ENCODE measurements at regions not wholly inside any gene's neighbourhood (a gene's known extent, or its start where the extent isn't known, plus 50 kb on each side); places are given as distances from the start of the nearest gene placed in this dataset.

DNA sequence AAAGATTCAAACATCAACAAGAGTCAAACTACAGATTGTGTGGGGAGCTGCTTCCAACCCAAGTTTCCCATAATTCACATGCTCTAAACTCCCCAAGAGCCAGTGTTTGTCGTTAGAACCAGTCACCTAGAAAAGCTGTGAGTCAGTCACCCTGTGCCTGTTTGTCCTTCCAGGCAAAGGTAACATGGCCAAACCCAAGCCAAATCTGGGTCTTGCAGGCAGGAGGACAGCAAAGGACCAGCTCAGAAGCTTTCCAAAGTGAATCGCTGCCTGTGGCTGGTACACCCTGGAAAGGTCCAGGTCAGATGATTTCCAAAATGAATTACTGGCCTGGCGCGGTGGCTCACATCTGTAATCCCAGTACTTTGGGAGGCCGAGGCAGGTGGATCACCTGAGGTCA is 251.5 kb downstream of the FAM43A start:
- TF ChIP-seq, protein P1, sequence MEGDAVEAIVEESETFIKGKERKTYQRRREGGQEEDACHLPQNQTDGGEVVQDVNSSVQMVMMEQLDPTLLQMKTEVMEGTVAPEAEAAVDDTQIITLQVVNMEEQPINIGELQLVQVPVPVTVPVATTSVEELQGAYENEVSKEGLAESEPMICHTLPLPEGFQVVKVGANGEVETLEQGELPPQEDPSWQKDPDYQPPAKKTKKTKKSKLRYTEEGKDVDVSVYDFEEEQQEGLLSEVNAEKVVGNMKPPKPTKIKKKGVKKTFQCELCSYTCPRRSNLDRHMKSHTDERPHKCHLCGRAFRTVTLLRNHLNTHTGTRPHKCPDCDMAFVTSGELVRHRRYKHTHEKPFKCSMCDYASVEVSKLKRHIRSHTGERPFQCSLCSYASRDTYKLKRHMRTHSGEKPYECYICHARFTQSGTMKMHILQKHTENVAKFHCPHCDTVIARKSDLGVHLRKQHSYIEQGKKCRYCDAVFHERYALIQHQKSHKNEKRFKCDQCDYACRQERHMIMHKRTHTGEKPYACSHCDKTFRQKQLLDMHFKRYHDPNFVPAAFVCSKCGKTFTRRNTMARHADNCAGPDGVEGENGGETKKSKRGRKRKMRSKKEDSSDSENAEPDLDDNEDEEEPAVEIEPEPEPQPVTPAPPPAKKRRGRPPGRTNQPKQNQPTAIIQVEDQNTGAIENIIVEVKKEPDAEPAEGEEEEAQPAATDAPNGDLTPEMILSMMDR (IDR thresholded peaks at IDR 0.05), result no peak
- no peak for TF ChIP-seq POLR2A (IDR thresholded peaks at IDR 0.05)

Measured in testis (tissue), 2 donors.